Astrocyte (in vitro differentiated cells and primary cell): ENCODE measurements at regions not wholly inside any gene's neighbourhood (a gene's known extent, or its start where the extent isn't known, plus 50 kb on each side); places are given as distances from the start of the nearest gene placed in this dataset.

Experiments
- DNase-seq: peaks from one replicate; pipeline ENCODE4 v3.0.0-alpha.2; 2010; ENCODE audit warnings: low read depth
- FAIRE-seq: peaks from 2 replicates; lab custom pipeline; 2011; peaks lifted over from hg19 to GRCh38; lab: Jason Lieb, UNC
- H2AFZ ChIP-seq: 2 replicates; pipeline ENCODE4 v1.6.0; 2012; ENCODE audit warnings: low read depth, low read length, inconsistent platforms
- H3K27ac ChIP-seq: 2 replicates; pipeline ENCODE4 v1.5.1; 2011; ENCODE audit warnings: low read depth, low read length, inconsistent platforms
- H3K27me3 ChIP-seq: 2 replicates; pipeline ENCODE4 v1.6.0; 2011; ENCODE audit warnings: low read length, inconsistent platforms; ENCODE audit not compliant: insufficient read depth
- H3K36me3 ChIP-seq: 2 replicates; pipeline ENCODE4 v1.5.1; 2011; ENCODE audit warnings: low read length, inconsistent platforms; ENCODE audit not compliant: insufficient read depth
- H3K4me1 ChIP-seq: 2 replicates; pipeline ENCODE4 v1.5.1; 2011; ENCODE audit warnings: low read length, inconsistent platforms; ENCODE audit not compliant: insufficient read depth
- H3K4me2 ChIP-seq: 2 replicates; pipeline ENCODE4 v1.6.0; 2012; ENCODE audit warnings: low read length, inconsistent platforms
- H3K4me3 ChIP-seq: 2 replicates; pipeline ENCODE4 v1.5.1; 2011; ENCODE audit warnings: low read depth, mild to moderate bottlenecking, low read length, inconsistent platforms; ENCODE audit not compliant: insufficient read depth
- H3K79me2 ChIP-seq: 2 replicates; pipeline ENCODE4 v1.6.0; 2012; ENCODE audit warnings: mild to moderate bottlenecking, low read length, inconsistent platforms; ENCODE audit not compliant: insufficient read depth
- H3K9ac ChIP-seq: 2 replicates; pipeline ENCODE4 v1.6.0; 2012; ENCODE audit warnings: mild to moderate bottlenecking, low read length, inconsistent platforms
- H3K9me3 ChIP-seq: 2 replicates; pipeline ENCODE4 v1.5.1; 2012; ENCODE audit warnings: low read depth, mild to moderate bottlenecking, low read length, inconsistent platforms; ENCODE audit not compliant: insufficient read depth
- H4K20me1 ChIP-seq: 2 replicates; pipeline ENCODE4 v1.6.0; 2012; ENCODE audit warnings: low read length, inconsistent platforms; ENCODE audit not compliant: insufficient read depth
- H3K27ac Mint-ChIP-seq: one replicate; pipeline ENCODE4 v1.8.0; 2021; ENCODE audit warnings: mild to moderate bottlenecking, mixed read lengths; ENCODE audit not compliant: unreplicated experiment
- H3K27me3 Mint-ChIP-seq: one replicate; pipeline ENCODE4 v1.8.0; 2021; ENCODE audit warnings: low read depth, mixed read lengths; ENCODE audit not compliant: unreplicated experiment
- H3K36me3 Mint-ChIP-seq: one replicate; pipeline ENCODE4 v1.8.0; 2021; ENCODE audit warnings: low read depth, mixed read lengths; ENCODE audit not compliant: unreplicated experiment
- H3K4me1 Mint-ChIP-seq: one replicate; pipeline ENCODE4 v1.8.0; 2021; ENCODE audit warnings: low read depth, mixed read lengths; ENCODE audit not compliant: unreplicated experiment
- H3K4me3 Mint-ChIP-seq: one replicate; pipeline ENCODE4 v1.8.0; 2021; ENCODE audit warnings: mild to moderate bottlenecking, moderate library complexity, mixed read lengths; ENCODE audit not compliant: unreplicated experiment
- H3K9me3 Mint-ChIP-seq: one replicate; pipeline ENCODE4 v1.8.0; 2021; ENCODE audit warnings: mild to moderate bottlenecking, mixed read lengths; ENCODE audit not compliant: unreplicated experiment
- CTCF ChIP-seq: IDR thresholded peaks from 2 replicates; pipeline ENCODE4 v1.5.1; 2011; ENCODE audit warnings: low read depth, mild to moderate bottlenecking, inconsistent platforms, low read length, moderate library complexity; ENCODE audit not compliant: insufficient read depth
- EZH2 ChIP-seq: IDR thresholded peaks from 2 replicates; pipeline ENCODE4 v1.6.1; 2012; ENCODE audit warnings: mild to moderate bottlenecking, low read length, inconsistent platforms; ENCODE audit not compliant: insufficient read depth

- peak; percentile 39 for FAIRE-seq
- Mint-ChIP-seq H3K27me3 (no peaks in the 10 kb centered on the region), H3K4me1 (peaks cover 9% of the 10 kb centered on the region), H3K4me3 (no peak overlapping the region), H3K27ac (no peak overlapping the region), H3K36me3 (no peaks in the 10 kb centered on the region), H3K9me3 (no peaks in the 10 kb centered on the region)
- no peak overlapping the region for H3K9ac ChIP-seq
- H3K79me2 ChIP-seq, result no peaks in the 10 kb centered on the region
- no peaks in the 10 kb centered on the region for H3K4me1 ChIP-seq
- peak; percentile 10 for DNase-seq
- no peaks in the 10 kb centered on the region for H3K9me3 ChIP-seq
- no peak overlapping the region for H3K4me3 ChIP-seq
- no peak overlapping the region for H3K4me2 ChIP-seq
- no peak overlapping the region for H2AFZ ChIP-seq
- no peak overlapping the region for H3K27ac ChIP-seq
- no peaks in the 10 kb centered on the region for H4K20me1 ChIP-seq
- no peaks in the 10 kb centered on the region for H3K36me3 ChIP-seq
- no peaks in the 10 kb centered on the region for H3K27me3 ChIP-seq
- TF ChIP-seq CTCF (no peak), EZH2 (no peak)
These were observed 301.9 kb downstream of the ZEB2 start for GRCh38 chr2:144217853-144218633.

- H3K36me3 ChIP-seq, result no peaks in the 10 kb centered on the region
- Mint-ChIP-seq H3K27me3 (no peaks in the 10 kb centered on the region), H3K36me3 (no peaks in the 10 kb centered on the region), H3K4me3 (no peak overlapping the region), H3K27ac (no peak overlapping the region), H3K9me3 (no peaks in the 10 kb centered on the region), H3K4me1 (peaks cover 9% of the 10 kb centered on the region)
- H4K20me1 ChIP-seq, result no peaks in the 10 kb centered on the region
- FAIRE-seq (no peak), DNase-seq (no peak)
- no peaks in the 10 kb centered on the region for H3K79me2 ChIP-seq
- no peaks in the 10 kb centered on the region for H3K27me3 ChIP-seq
- H3K9me3 ChIP-seq, result no peaks in the 10 kb centered on the region
- no peak overlapping the region for H3K9ac ChIP-seq
- no peak overlapping the region for H3K4me3 ChIP-seq
- TF ChIP-seq CTCF (no peak), EZH2 (no peak)
- no peak overlapping the region for H3K27ac ChIP-seq
- no peak overlapping the region for H3K4me2 ChIP-seq
- H3K4me1 ChIP-seq, result no peaks in the 10 kb centered on the region
- H2AFZ ChIP-seq, result no peak overlapping the region
These were observed 303.9 kb downstream of the ZEB2 start for GRCh38 chr2:144215701-144216675.
